GM21723 (cell line): ENCODE measurements at regions not wholly inside any gene's neighbourhood (a gene's known extent, or its start where the extent isn't known, plus 50 kb on each side); places are given as distances from the start of the nearest gene placed in this dataset.
"Not testable (repeated sequence)": the region's sequence is repeated elsewhere in the genome, so short reads cannot be mapped to it uniquely, and the experiment has no call there.

Experiments
- ATAC-seq: cut with Tn5 transposase; IDR thresholded peaks from one replicate; pipeline ENCODE4 v1.9.1; 2021; ENCODE audit warnings: mild to moderate bottlenecking, moderate library complexity; ENCODE audit not compliant: unreplicated experiment

GRCh38 chr3:194908496-194908895 lies 222.8 kb downstream of the FAM43A start:
- no peak for ATAC-seq

GRCh38 chr3:194908972-194909371 lies 223.3 kb downstream of the FAM43A start:
- ATAC-seq = no peak

GRCh38 chr3:194910414-194910984 lies 224.8 kb downstream of the FAM43A start:
- no peak for ATAC-seq

- no peak for ATAC-seq
These were observed 227.6 kb downstream of the FAM43A start for GRCh38 chr3:194913316-194913715.

GRCh38 chr3:194924889-194925288 lies 239.2 kb downstream of the FAM43A start:
- not testable (repeated sequence) for ATAC-seq

DNA sequence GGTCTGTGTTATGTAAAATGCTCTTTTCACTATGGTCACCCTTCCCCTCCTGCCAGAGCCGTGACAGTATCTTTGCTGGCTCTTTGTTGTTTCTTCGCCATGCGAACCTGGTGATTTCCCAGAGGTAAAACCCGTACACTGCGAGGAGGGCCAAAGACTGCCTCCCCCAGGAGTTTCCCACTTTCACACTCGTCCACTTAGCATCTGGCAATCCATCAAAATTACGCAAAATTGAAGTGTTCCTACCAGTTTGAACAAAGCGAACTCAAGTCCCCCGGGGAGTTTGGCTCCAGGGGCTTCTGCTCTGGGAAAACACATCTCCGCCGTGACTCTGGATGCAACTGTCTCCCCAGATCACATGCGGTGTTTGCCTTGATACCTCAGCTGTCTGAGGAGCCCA lies 239.9 kb downstream of the FAM43A start:
- no peak for ATAC-seq

- ATAC-seq = no peak
These were observed 242.5 kb downstream of the FAM43A start for GRCh38 chr3:194928227-194928626.

DNA sequence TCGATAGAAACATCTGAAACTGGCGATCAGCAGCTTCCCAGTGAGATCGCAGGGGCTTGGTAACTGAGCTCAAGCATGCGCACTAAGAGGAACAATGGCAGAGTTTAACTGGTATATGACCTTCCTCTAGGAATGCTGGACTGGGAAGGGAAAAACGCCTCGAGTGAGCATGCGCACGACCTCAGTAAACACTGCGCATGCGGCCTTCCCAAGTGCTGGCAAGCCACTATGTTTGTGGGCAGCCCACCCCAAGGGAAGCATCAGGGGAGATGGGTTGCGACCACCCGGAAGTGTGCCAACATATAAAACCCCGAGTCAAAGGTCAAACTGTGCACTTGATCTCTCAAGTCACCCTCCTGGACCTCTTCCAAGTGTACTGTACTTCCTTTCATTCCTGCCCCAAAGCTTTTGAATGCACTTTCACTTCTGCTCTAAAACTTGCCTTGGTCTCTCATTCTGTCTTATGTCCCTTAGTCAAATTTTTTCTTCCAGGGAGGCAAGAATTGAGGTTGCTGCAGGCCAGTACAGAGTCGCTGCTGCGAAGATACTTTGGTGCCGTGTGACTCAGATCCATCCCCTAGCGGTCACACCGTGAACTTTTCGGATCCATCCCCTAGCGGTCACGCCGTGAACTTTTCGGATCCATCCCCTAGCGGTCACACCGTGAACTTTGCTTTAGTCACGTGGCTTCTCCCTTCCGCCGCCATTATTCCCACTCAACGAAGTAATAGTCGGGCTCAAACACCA lies 243.3 kb downstream of the FAM43A start:
- ATAC-seq = no peak

DNA sequence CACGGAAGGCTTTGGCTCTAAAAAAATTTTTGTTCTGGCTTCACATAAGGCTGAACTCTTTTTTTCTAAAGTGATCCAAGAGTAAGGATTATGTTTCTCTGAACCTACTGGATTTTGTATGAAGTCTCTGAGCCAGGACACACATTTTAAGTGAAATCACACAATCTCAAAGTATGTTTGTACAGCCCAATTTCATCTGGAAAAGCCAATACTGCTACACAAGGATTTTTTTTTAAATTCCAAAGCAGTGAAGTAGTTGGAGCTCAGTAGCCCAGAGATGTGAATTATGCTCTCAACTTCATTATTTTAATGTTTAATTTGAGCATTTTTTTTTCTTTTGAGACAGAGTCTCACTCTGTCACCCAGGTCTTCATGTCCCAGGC lies 243.9 kb downstream of the FAM43A start:
- no peak for ATAC-seq

DNA sequence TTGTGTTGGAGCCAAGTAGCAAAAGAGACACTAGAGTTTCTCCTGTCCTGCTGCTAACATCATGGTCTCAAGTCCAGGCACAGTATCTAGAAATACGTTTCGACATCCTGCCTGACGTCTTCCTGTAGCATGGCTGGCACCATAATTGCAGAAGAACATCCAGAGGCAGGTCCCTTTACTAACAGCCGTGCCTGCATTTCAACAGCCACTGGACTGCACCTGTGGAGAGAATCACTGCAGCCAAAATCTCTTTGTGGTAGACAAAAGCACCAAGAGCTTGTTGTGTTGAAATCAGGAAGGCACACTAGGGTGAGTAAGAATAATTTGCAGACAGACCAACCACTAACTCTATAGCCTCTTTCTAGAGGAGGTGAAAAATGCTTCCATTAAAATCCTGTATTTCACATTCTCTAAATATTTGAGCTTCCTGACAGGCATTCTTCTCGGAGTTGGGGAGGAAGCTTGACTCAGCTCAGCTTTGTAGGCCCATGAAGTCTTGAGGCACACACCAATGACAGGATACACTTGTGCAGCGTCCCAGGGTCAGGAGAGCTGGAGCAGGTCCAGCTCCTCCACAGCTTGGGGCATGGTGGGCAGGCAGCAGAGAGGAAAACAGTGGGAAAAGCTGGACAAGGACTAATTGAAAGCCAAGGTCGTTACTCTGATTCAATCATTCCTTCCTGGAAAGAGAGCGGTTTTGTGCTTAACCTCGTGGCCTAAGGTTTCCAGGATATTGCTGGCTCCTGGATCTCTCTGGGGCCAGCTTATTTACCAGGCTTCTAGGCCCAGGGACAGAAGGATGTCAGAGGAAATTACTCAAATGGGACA lies 244.9 kb downstream of the FAM43A start:
- no peak for ATAC-seq

- no peak for ATAC-seq
These were observed 245.7 kb downstream of the FAM43A start for GRCh38 chr3:194931347-194931746.

DNA sequence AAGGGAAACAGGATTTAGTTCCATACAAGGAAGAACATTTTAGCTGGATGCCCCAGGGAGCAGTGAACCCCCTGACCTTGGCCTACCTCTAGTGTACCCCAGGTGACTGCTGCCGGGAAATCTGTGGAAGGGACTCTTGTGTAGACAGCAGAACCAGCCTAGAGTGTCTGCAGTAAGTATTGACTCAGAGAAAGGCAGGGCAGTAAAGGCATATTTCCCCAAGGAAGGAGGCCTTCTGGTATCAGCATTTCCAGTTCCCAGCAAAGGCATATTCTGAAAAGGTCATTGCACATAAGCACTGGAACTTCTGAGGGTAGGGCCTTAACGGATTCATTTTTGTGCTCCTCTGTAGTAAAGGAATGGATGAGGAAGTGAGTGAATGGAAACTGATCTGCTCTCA lies 246.2 kb downstream of the FAM43A start:
- no peak for ATAC-seq

DNA sequence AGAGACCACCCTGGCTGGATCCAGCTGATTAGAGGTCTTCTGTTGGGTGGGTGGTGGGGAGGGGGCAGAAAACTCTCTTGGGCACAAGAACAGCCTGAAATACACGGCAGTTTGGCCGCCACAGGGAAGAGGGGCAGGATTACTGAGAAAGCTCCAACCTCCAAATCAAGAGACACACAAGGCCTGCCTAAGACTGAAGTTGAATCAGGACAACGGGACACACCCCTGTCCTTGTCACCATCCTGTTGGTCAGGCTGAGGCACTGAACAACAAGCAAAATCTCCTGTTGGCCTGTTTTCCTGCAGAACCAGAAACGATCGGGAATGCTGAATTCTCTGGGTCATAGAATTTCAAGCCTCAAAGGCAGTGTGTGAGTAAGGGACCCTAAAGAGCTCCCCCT lies 247.8 kb downstream of the FAM43A start:
- ATAC-seq = no peak

GRCh38 chr3:194935061-194935460 lies 249.4 kb downstream of the FAM43A start:
- ATAC-seq = no peak

GRCh38 chr3:194935632-194936470 lies 250.2 kb downstream of the FAM43A start:
- ATAC-seq = no peak

DNA sequence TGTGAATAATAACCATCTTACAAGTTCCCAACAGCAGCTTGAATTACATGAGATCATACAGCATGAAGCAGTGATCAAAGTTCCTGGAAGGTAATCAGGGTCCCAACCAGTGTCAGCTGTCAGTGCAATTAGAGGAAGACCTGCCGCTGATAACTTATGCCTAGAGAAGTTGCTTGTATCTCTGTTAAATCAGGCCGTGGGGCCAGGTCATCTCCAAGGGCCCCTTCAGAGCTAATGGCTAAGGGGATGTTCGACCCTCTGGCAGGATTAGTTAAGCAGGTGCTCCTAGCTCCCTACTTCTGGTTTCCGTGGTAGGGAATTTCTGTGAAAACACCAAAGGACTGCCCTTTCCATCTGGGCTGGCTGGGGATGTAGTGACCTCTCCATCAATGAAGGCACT lies 251.0 kb downstream of the FAM43A start:
- no peak for ATAC-seq

- ATAC-seq = no peak
These were observed 251.5 kb downstream of the FAM43A start for GRCh38 chr3:194937144-194937543.

DNA sequence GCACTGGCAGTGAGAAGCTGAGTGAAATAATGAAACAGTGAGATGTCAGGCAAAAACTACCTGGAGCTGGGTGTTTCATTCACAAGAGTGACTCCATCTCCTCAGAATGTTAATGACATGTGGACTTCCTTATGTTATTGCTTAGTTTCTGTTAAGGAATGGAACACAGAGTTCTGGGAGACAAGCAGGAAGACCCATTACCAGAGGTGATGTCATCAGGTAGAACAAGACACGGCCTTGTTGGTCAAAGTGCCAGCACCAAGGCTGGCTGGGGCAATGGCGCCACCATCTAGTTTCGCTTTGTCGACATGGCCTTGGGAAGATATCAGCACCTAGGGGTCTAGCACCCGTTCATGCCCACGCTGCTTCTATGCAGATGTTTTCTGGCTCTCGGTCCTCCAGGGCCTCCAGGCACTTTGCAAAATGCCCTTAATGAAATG lies 252.2 kb downstream of the FAM43A start:
- no peak for ATAC-seq

GRCh38 chr3:194938845-194939531 lies 253.3 kb downstream of the FAM43A start:
- no peak for ATAC-seq

DNA sequence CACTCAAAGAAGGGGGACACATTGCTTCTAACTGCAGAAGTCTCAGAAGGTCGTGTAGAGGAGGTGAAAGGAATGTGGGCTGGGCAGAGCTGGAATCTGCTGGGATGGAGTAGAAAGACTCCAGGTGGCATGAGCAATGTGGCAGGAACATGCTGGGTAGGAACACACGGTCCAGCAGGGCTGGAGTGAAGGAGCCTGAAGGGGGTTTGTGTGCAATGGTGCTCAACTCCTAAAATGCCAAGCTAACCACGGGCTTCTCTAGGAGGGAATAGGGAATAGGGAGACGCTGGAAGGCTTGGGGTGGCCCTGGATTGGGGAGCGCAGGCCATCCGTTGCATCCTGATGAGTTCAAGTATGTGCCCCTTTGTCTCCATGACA lies 253.8 kb downstream of the FAM43A start:
- no peak for ATAC-seq
